Fibroblast of pulmonary artery (primary cell): ENCODE measurements at regions not wholly inside any gene's neighbourhood (a gene's known extent, or its start where the extent isn't known, plus 50 kb on each side); places are given as distances from the start of the nearest gene placed in this dataset.

Source experiments
- DNase-seq: peaks from one replicate; pipeline ENCODE4 v3.0.0-alpha.2; 2010; ENCODE audit warnings: low read depth
- H3K4me3 ChIP-seq: replicated peaks from 2 replicates; pipeline ENCODE4 v1.5.1; 2011; ENCODE audit warnings: low read depth, mild to moderate bottlenecking, control low read depth, low read length, moderate library complexity
- CTCF ChIP-seq: IDR thresholded peaks from 2 replicates; pipeline ENCODE4 v1.5.1; 2011; ENCODE audit warnings: mild to moderate bottlenecking, control low read depth, low read length, inconsistent platforms; ENCODE audit errors: missing control alignments

GRCh38 chr17:70476368-70476767, 307.0 kb downstream of the KCNJ2 start:
- DNase-seq: no peak
- H3K4me3 ChIP-seq: no peak overlapping the region
- no peak for TF ChIP-seq CTCF

GRCh38 chr17:70478902-70479301, 309.6 kb downstream of the KCNJ2 start:
- DNase-seq: no peak
- TF ChIP-seq CTCF: no peak
- H3K4me3 ChIP-seq: no peak overlapping the region

GRCh38 chr17:70479779-70480178, 310.4 kb downstream of the KCNJ2 start:
- no peak overlapping the region for H3K4me3 ChIP-seq
- TF ChIP-seq CTCF: no peak
- DNase-seq: no peak

GRCh38 chr17:70483624-70484023, 314.3 kb downstream of the KCNJ2 start:
- no peak for TF ChIP-seq CTCF
- no peak overlapping the region for H3K4me3 ChIP-seq
- DNase-seq: no peak

GRCh38 chr17:70484050-70484449, 314.7 kb downstream of the KCNJ2 start:
- DNase-seq: no peak

GRCh38 chr17:70484496-70484895, 315.2 kb downstream of the KCNJ2 start:
- no peak overlapping the region for H3K4me3 ChIP-seq
- TF ChIP-seq CTCF: no peak
- no peak for DNase-seq

More at GRCh38 chr17:70484050-70484449, 314.7 kb downstream of the KCNJ2 start:
- TF ChIP-seq CTCF: no peak
- H3K4me3 ChIP-seq: no peak overlapping the region

GRCh38 chr17:70492368-70492767, 323.0 kb downstream of the KCNJ2 start:
- no peak for TF ChIP-seq CTCF
- no peak for DNase-seq
- H3K4me3 ChIP-seq: no peak overlapping the region
